NT2/D1 (cell line): ENCODE measurements at regions not wholly inside any gene's neighbourhood (a gene's known extent, or its start where the extent isn't known, plus 50 kb on each side); places are given as distances from the start of the nearest gene placed in this dataset.
A peak's percentile ranks its signal among the peaks of the same experiment; 100 is the strongest.

Source experiments
- DNase-seq: peaks from one replicate; pipeline ENCODE4 v3.0.0-alpha.2; 2011; ENCODE audit warnings: low read depth, low spot score
- H3K27me3 ChIP-seq: 2 replicates; pipeline ENCODE4 v1.6.0; 2011; ENCODE audit warnings: mild to moderate bottlenecking; ENCODE audit not compliant: insufficient read length, insufficient read depth
- H3K36me3 ChIP-seq: 2 replicates; pipeline ENCODE4 v1.6.1; 2011; ENCODE audit warnings: mild to moderate bottlenecking, low read length, mixed read lengths; ENCODE audit not compliant: insufficient read depth, insufficient read length
- H3K4me1 ChIP-seq: 2 replicates; pipeline ENCODE4 v1.5.1; 2011; ENCODE audit not compliant: insufficient read depth, insufficient read length
- H3K4me3 ChIP-seq: 2 replicates; pipeline ENCODE4 v1.5.1; 2011; ENCODE audit warnings: low read depth; ENCODE audit not compliant: insufficient read length
- H3K9ac ChIP-seq: 2 replicates; pipeline ENCODE4 v1.6.0; 2011; ENCODE audit warnings: low read depth; ENCODE audit not compliant: insufficient read length
- H3K9me3 ChIP-seq: 2 replicates; pipeline ENCODE4 v1.5.1; 2011; ENCODE audit warnings: mild to moderate bottlenecking, low read length; ENCODE audit not compliant: insufficient read depth
- SUZ12 ChIP-seq: IDR thresholded peaks from 2 replicates; pipeline ENCODE4 v1.6.1; 2011; ENCODE audit not compliant: insufficient read length, insufficient read depth; ENCODE audit errors: extremely low read depth
- YY1 ChIP-seq: IDR thresholded peaks from 2 replicates; pipeline ENCODE4 v1.6.1; 2011; ENCODE audit not compliant: insufficient read length, insufficient read depth
- ZNF274 ChIP-seq: IDR thresholded peaks from 2 replicates; pipeline ENCODE4 v1.6.1; 2011; ENCODE audit warnings: mild to moderate bottlenecking, low read depth, low read length

GRCh38 chr3:73964818-73965217, 340.1 kb upstream of the PDZRN3 start:
- H3K36me3 ChIP-seq = no peaks in the 10 kb centered on the region
- H3K9ac ChIP-seq = no peak overlapping the region
- no peaks in the 10 kb centered on the region for H3K27me3 ChIP-seq
- H3K9me3 ChIP-seq = peaks cover 7% of the 10 kb centered on the region
- H3K4me1 ChIP-seq = no peaks in the 10 kb centered on the region
- TF ChIP-seq ZNF274 (no peak), SUZ12 (no peak), YY1 (no peak)
- DNase-seq = no peak
- no peak overlapping the region for H3K4me3 ChIP-seq

GRCh38 chr3:73955494-73956070, 330.8 kb upstream of the PDZRN3 start:
- Histone ChIP-seq H3K4me3 (no peak overlapping the region), H3K9ac (no peak overlapping the region), H3K36me3 (no peaks in the 10 kb centered on the region), H3K4me1 (no peaks in the 10 kb centered on the region), H3K27me3 (no peaks in the 10 kb centered on the region), H3K9me3 (0 out of 2 replicates have a peak, but pooled peaks cover 3% of the 10 kb centered on the region)
- DNase-seq = no peak
- TF ChIP-seq ZNF274 (no peak), SUZ12 (no peak), YY1 (no peak)

GRCh38 chr3:73954506-73954905, 329.8 kb upstream of the PDZRN3 start:
- TF ChIP-seq SUZ12 (no peak), YY1 (no peak), ZNF274 (no peak)
- Histone ChIP-seq H3K27me3 (no peaks in the 10 kb centered on the region), H3K4me3 (no peak overlapping the region), H3K4me1 (no peaks in the 10 kb centered on the region), H3K9me3 (0 out of 2 replicates have a peak, but pooled peaks cover 3% of the 10 kb centered on the region), H3K9ac (no peak overlapping the region), H3K36me3 (no peaks in the 10 kb centered on the region)
- DNase-seq = peak; percentile 22

GRCh38 chr3:73952781-73953180, 328.0 kb upstream of the PDZRN3 start:
- no peaks in the 10 kb centered on the region for H3K36me3 ChIP-seq
- H3K9ac ChIP-seq = no peak overlapping the region
- no peak for DNase-seq
- no peak overlapping the region for H3K4me3 ChIP-seq
- H3K27me3 ChIP-seq = no peaks in the 10 kb centered on the region
- no peak for TF ChIP-seq YY1
- TF ChIP-seq ZNF274 = no peak
- TF ChIP-seq SUZ12 = no peak
- no peaks in the 10 kb centered on the region for H3K9me3 ChIP-seq
- H3K4me1 ChIP-seq = no peaks in the 10 kb centered on the region

GRCh38 chr3:73950865-73951558, 326.3 kb upstream of the PDZRN3 start:
- TF ChIP-seq YY1 (no peak), SUZ12 (no peak), ZNF274 (no peak)
- Histone ChIP-seq H3K9ac (no peak overlapping the region), H3K9me3 (no peaks in the 10 kb centered on the region), H3K4me3 (no peak overlapping the region), H3K36me3 (no peaks in the 10 kb centered on the region), H3K27me3 (no peaks in the 10 kb centered on the region), H3K4me1 (no peaks in the 10 kb centered on the region)
- DNase-seq = no peak

- H3K4me1 ChIP-seq = no peaks in the 10 kb centered on the region
- no peak overlapping the region for H3K4me3 ChIP-seq
- H3K9me3 ChIP-seq = no peaks in the 10 kb centered on the region
- TF ChIP-seq SUZ12 (no peak), ZNF274 (no peak), YY1 (no peak)
- no peaks in the 10 kb centered on the region for H3K27me3 ChIP-seq
- no peak for DNase-seq
- H3K36me3 ChIP-seq = no peaks in the 10 kb centered on the region
- no peak overlapping the region for H3K9ac ChIP-seq
Measured at GRCh38 chr3:73945541-73945940, 320.8 kb upstream of the PDZRN3 start.

GRCh38 chr3:73939985-73940384, 315.2 kb upstream of the PDZRN3 start:
- no peak for DNase-seq
- Histone ChIP-seq H3K4me3 (no peak overlapping the region), H3K9me3 (no peaks in the 10 kb centered on the region), H3K9ac (no peak overlapping the region), H3K27me3 (no peaks in the 10 kb centered on the region), H3K36me3 (no peaks in the 10 kb centered on the region), H3K4me1 (no peaks in the 10 kb centered on the region)
- TF ChIP-seq ZNF274 = no peak
- no peak for TF ChIP-seq YY1
- TF ChIP-seq SUZ12 = no peak
